Sciatic nerve (tissue), 2 donors: ENCODE measurements at regions not wholly inside any gene's neighbourhood (a gene's known extent, or its start where the extent isn't known, plus 50 kb on each side); places are given as distances from the start of the nearest gene placed in this dataset.
"Not testable (repeated sequence)": the region's sequence is repeated elsewhere in the genome, so short reads cannot be mapped to it uniquely, and the experiment has no call there.

Experiments used
- ATAC-seq: fragments of 200-7000 bp; cut with Tn5 transposase; one replicate; pipeline ENCODE4 v1.9.1; 2020; ENCODE audit warnings: mild to moderate bottlenecking, moderate library complexity
- DNase-seq: peaks from one replicate; pipeline ENCODE4 v3.0.0-alpha.2; 2020; ENCODE audit warnings: low spot score
- intact Hi-C: fragments of 100-400 bp; cut with DNase I; formaldehyde crosslinking; loops from one replicate; pipeline ENCODE4 v1.14.2; 2022
- donor health status: DM: no; HTN: no; CAD: no.
- donor health status: DM: no; HTN: no; CAD: no.

GRCh38 chr6:120935016-120935415 lies 399.3 kb downstream of the TBC1D32 start:
- DNase-seq (no peak), ATAC-seq (no peak)
- intact Hi-C loops, result no loop called here

GRCh38 chr6:120931520-120932180 lies 402.6 kb downstream of the TBC1D32 start:
- intact Hi-C loops, DNase-seq, ATAC-seq: not testable (repeated sequence)

- DNase-seq, ATAC-seq, intact Hi-C loops: not testable (repeated sequence)
Observed at GRCh38 chr6:120930500-120930899, 403.8 kb downstream of the TBC1D32 start.

GRCh38 chr6:120924214-120924613 lies 410.1 kb downstream of the TBC1D32 start:
- intact Hi-C loops, result no loop called here
- DNase-seq (no peak), ATAC-seq (no peak)

- intact Hi-C loops, result no loop called here
Observed at GRCh38 chr6:120918137-120918536, 416.1 kb downstream of the TBC1D32 start.

GRCh38 chr6:120916844-120917243 lies 417.4 kb downstream of the TBC1D32 start:
- intact Hi-C loops, result no loop called here
- no peak for ATAC-seq
- DNase-seq, result no peak

More at GRCh38 chr6:120918137-120918536, 416.1 kb downstream of the TBC1D32 start:
- no peak for ATAC-seq
- DNase-seq, result no peak

- intact Hi-C loops, result no loop called here
- DNase-seq, result no peak
- ATAC-seq, result no peak
Observed at GRCh38 chr6:120913486-120913885, 420.8 kb downstream of the TBC1D32 start.

GRCh38 chr6:120908767-120909166 lies 425.5 kb downstream of the TBC1D32 start:
- no peak for DNase-seq
- intact Hi-C loops, result no loop called here
- ATAC-seq, result no peak

- intact Hi-C loops, result no loop called here
- DNase-seq (no peak), ATAC-seq (no peak)
Observed at GRCh38 chr6:120903836-120904235, 430.4 kb downstream of the TBC1D32 start.

GRCh38 chr6:120899932-120900331 lies 434.3 kb downstream of the TBC1D32 start:
- no peak for DNase-seq
- intact Hi-C loops, result no loop called here
- ATAC-seq, result no peak

- intact Hi-C loops, result no loop called here
- ATAC-seq, result no peak
Observed at GRCh38 chr6:120894077-120894476, 440.2 kb downstream of the TBC1D32 start.

GRCh38 chr6:120876931-120877330 lies 457.3 kb downstream of the TBC1D32 start:
- DNase-seq (no peak), ATAC-seq (no peak)
- intact Hi-C loops, result no loop called here

More at GRCh38 chr6:120894077-120894476, 440.2 kb downstream of the TBC1D32 start:
- DNase-seq, result no peak

- intact Hi-C loops, result no loop called here
- DNase-seq (no peak), ATAC-seq (no peak)
Observed at GRCh38 chr6:120876424-120876823, 457.9 kb downstream of the TBC1D32 start.

GRCh38 chr6:120875900-120876299 lies 458.4 kb downstream of the TBC1D32 start:
- intact Hi-C loops, result no loop called here
- DNase-seq, result no peak
- ATAC-seq, result no peak

GRCh38 chr6:120874422-120874821 lies 459.9 kb downstream of the TBC1D32 start:
- intact Hi-C loops, result no loop called here
- DNase-seq (no peak), ATAC-seq (no peak)

- intact Hi-C loops, result no loop called here
- no peak for DNase-seq
- ATAC-seq, result peak; percentile 32
Observed at GRCh38 chr6:120873125-120873865, 461.0 kb downstream of the TBC1D32 start.

GRCh38 chr6:120872262-120872578 lies 462.1 kb downstream of the TBC1D32 start:
- ATAC-seq (no peak), DNase-seq (no peak)
- intact Hi-C loops, result no loop called here

- ATAC-seq (no peak), DNase-seq (no peak)
- intact Hi-C loops, result no loop called here
Observed at GRCh38 chr6:120871416-120872261, 462.6 kb downstream of the TBC1D32 start.

- no peak for ATAC-seq
- no peak for DNase-seq
- intact Hi-C loops, result no loop called here
Observed at GRCh38 chr6:120869397-120869796, 464.9 kb downstream of the TBC1D32 start.

- ATAC-seq (no peak), DNase-seq (no peak)
- intact Hi-C loops, result no loop called here
Observed at GRCh38 chr6:120857422-120857821, 476.9 kb downstream of the TBC1D32 start.
